IMR-90 (cell line): ENCODE measurements at regions not wholly inside any gene's neighbourhood (a gene's known extent, or its start where the extent isn't known, plus 50 kb on each side); places are given as distances from the start of the nearest gene placed in this dataset.

Experiments used
- BHLHE40 ChIP-seq: fragments of 150-350 bp; IDR thresholded peaks from 2 replicates; pipeline ENCODE4 v1.6.1; 2016; ENCODE audit warnings: mild to moderate bottlenecking, low read depth, low read length
- CHD1 ChIP-seq: IDR thresholded peaks from 2 replicates; pipeline ENCODE4 v1.6.1; 2012; ENCODE audit warnings: low read depth, low read length, improper control_type of control experiment
- ELK1 ChIP-seq: fragments of 150-350 bp; IDR thresholded peaks from 2 replicates; pipeline ENCODE4 v1.6.1; 2016; ENCODE audit warnings: low read depth, mild to moderate bottlenecking, low read length, moderate library complexity, borderline replicate concordance
- MAZ ChIP-seq: IDR thresholded peaks from 2 replicates; pipeline ENCODE4 v1.6.1; 2012; ENCODE audit warnings: low read depth, mild to moderate bottlenecking, low read length, improper control_type of control experiment, moderate library complexity, borderline replicate concordance
- MXI1 ChIP-seq: IDR thresholded peaks from 2 replicates; pipeline ENCODE4 v1.6.1; 2012; ENCODE audit warnings: low read depth, mild to moderate bottlenecking, low read length, moderate library complexity, borderline replicate concordance
- POLR2A ChIP-seq: IDR thresholded peaks from 2 replicates; pipeline ENCODE4 v1.6.1; 2012; ENCODE audit warnings: mild to moderate bottlenecking, low read depth, low read length
- RAD21 ChIP-seq: IDR thresholded peaks from 2 replicates; pipeline ENCODE4 v1.6.1; 2012; ENCODE audit warnings: low read length, improper control_type of control experiment
- RCOR1 ChIP-seq: IDR thresholded peaks from 2 replicates; pipeline ENCODE4 v1.6.1; 2012; ENCODE audit warnings: mild to moderate bottlenecking, low read length, improper control_type of control experiment; ENCODE audit not compliant: insufficient replicate concordance
- RFX5 ChIP-seq: IDR thresholded peaks from 2 replicates; pipeline ENCODE4 v1.8.0; 2012; ENCODE audit warnings: low read depth, mild to moderate bottlenecking, low read length, moderate library complexity
- USF2 ChIP-seq: fragments of 150-350 bp; IDR thresholded peaks from 2 replicates; pipeline ENCODE4 v1.6.1; 2017; ENCODE audit warnings: mild to moderate bottlenecking, antibody characterized with exemption, low read length, low read depth
- TF ChIP-seq, protein P1 (sequence below): conservative IDR thresholded peaks from 2 replicates; pipeline ENCODE4 v1.5.1; 2012; ENCODE audit warnings: mild to moderate bottlenecking, low read depth, low read length, improper control_type of control experiment

- TF ChIP-seq RCOR1 (no peak), CHD1 (no peak), RAD21 (no peak), MXI1 (no peak), POLR2A (no peak), ELK1 (no peak), USF2 (no peak), BHLHE40 (no peak), MAZ (no peak), RFX5 (no peak)
- TF ChIP-seq, protein P1, sequence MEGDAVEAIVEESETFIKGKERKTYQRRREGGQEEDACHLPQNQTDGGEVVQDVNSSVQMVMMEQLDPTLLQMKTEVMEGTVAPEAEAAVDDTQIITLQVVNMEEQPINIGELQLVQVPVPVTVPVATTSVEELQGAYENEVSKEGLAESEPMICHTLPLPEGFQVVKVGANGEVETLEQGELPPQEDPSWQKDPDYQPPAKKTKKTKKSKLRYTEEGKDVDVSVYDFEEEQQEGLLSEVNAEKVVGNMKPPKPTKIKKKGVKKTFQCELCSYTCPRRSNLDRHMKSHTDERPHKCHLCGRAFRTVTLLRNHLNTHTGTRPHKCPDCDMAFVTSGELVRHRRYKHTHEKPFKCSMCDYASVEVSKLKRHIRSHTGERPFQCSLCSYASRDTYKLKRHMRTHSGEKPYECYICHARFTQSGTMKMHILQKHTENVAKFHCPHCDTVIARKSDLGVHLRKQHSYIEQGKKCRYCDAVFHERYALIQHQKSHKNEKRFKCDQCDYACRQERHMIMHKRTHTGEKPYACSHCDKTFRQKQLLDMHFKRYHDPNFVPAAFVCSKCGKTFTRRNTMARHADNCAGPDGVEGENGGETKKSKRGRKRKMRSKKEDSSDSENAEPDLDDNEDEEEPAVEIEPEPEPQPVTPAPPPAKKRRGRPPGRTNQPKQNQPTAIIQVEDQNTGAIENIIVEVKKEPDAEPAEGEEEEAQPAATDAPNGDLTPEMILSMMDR = no peak
Measured at GRCh38 chr1:209157546-209158249, 425.8 kb upstream of the CAMK1G start.
